SK-N-SH treated with all-trans-retinoic acid at 6 μM for 48 hours (cell line): ENCODE measurements at regions not wholly inside any gene's neighbourhood (a gene's known extent, or its start where the extent isn't known, plus 50 kb on each side); places are given as distances from the start of the nearest gene placed in this dataset.

Experiments used
- ARNTL ChIP-seq: fragments of 450-650 bp; formaldehyde crosslinking; IDR thresholded peaks from 2 replicates; pipeline ENCODE4 v1.5.0; 2020; ENCODE audit warnings: low read depth, mild to moderate bottlenecking, moderate library complexity, borderline replicate concordance
- BACH2 ChIP-seq: fragments of 250-450 bp; sonication (Bioruptor Pico); IDR thresholded peaks from 2 replicates; pipeline ENCODE4 v1.9.0; 2021; ENCODE audit warnings: mild to moderate bottlenecking, borderline replicate concordance
- ESRRG ChIP-seq: fragments of 250-450 bp; sonication (Bioruptor Pico); IDR thresholded peaks from 2 replicates; pipeline ENCODE4 v1.6.1; 2021; ENCODE audit warnings: mild to moderate bottlenecking
- OSR1 ChIP-seq: fragments of 250-450 bp; sonication (Bioruptor Pico); IDR thresholded peaks from 2 replicates; pipeline ENCODE4 v1.8.0; 2022; ENCODE audit warnings: moderate library complexity, mild to moderate bottlenecking, inconsistent platforms
- RARB ChIP-seq: fragments of 250-450 bp; sonication (Bioruptor Pico); IDR thresholded peaks from 2 replicates; pipeline ENCODE4 v1.8.0; 2021; ENCODE audit warnings: mild to moderate bottlenecking, moderate library complexity
- SNAI2 ChIP-seq: fragments of 250-450 bp; sonication (Bioruptor Pico); IDR thresholded peaks from 2 replicates; pipeline ENCODE4 v1.5.0; 2020; ENCODE audit warnings: mild to moderate bottlenecking, moderate library complexity
- TOX ChIP-seq: fragments of 250-450 bp; sonication (Bioruptor Pico); IDR thresholded peaks from 2 replicates; pipeline ENCODE4 v1.8.0; 2021; ENCODE audit warnings: mild to moderate bottlenecking, moderate library complexity, borderline replicate concordance
- TSHZ2 ChIP-seq: fragments of 250-450 bp; sonication (Bioruptor Pico); IDR thresholded peaks from 2 replicates; pipeline ENCODE4 v1.5.0; 2020; ENCODE audit warnings: mild to moderate bottlenecking, moderate library complexity
- ZFP3 ChIP-seq: fragments of 250-450 bp; sonication (Bioruptor Pico); IDR thresholded peaks from 2 replicates; pipeline ENCODE4 v1.5.0; 2020; ENCODE audit warnings: mild to moderate bottlenecking, moderate library complexity
- ZFP30 ChIP-seq: fragments of 450-650 bp; formaldehyde crosslinking; IDR thresholded peaks from 2 replicates; pipeline ENCODE4 v1.5.0; 2022; ENCODE audit warnings: mild to moderate bottlenecking, moderate library complexity
- ZNF70 ChIP-seq: fragments of 450-650 bp; formaldehyde crosslinking; IDR thresholded peaks from 2 replicates; pipeline ENCODE4 v1.5.0; 2020; ENCODE audit warnings: mild to moderate bottlenecking, moderate library complexity
- ZNF8 ChIP-seq: fragments of 450-650 bp; formaldehyde crosslinking; IDR thresholded peaks from 2 replicates; pipeline ENCODE4 v1.5.0; 2020; ENCODE audit warnings: mild to moderate bottlenecking, moderate library complexity
- TF ChIP-seq, protein P1 (sequence below): fragments of 250-450 bp; sonication (Bioruptor Pico); IDR thresholded peaks from 2 replicates; pipeline ENCODE4 v1.8.0; 2020; ENCODE audit warnings: mild to moderate bottlenecking, moderate library complexity, borderline replicate concordance
- TF ChIP-seq, protein P2 (sequence below): fragments of 250-450 bp; sonication (Bioruptor Pico); IDR thresholded peaks from 2 replicates; pipeline ENCODE4 v1.5.1; 2020; ENCODE audit warnings: low read depth, mild to moderate bottlenecking, moderate library complexity

DNA sequence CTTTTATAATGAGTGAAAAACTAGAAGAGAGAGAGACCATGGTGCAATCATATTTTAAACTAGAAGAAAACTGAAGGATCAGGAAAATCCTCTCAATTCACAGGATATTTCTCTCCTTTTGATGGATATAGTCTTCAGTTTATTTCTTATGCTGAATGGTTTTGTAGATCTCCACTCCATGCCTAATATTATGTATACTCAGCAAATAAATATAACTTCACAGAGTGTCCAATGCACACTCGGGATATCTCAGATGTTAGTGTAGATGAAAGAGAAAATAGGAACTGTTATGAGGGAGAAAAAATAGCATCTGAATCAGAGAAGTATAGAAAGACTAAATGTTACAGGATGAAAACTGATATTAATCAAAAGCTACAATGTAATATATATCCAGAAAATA lies 1324.5 kb upstream of the PIK3C3 start:
- TF ChIP-seq, protein P1, sequence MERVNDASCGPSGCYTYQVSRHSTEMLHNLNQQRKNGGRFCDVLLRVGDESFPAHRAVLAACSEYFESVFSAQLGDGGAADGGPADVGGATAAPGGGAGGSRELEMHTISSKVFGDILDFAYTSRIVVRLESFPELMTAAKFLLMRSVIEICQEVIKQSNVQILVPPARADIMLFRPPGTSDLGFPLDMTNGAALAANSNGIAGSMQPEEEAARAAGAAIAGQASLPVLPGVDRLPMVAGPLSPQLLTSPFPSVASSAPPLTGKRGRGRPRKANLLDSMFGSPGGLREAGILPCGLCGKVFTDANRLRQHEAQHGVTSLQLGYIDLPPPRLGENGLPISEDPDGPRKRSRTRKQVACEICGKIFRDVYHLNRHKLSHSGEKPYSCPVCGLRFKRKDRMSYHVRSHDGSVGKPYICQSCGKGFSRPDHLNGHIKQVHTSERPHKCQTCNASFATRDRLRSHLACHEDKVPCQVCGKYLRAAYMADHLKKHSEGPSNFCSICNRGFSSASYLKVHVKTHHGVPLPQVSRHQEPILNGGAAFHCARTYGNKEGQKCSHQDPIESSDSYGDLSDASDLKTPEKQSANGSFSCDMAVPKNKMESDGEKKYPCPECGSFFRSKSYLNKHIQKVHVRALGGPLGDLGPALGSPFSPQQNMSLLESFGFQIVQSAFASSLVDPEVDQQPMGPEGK (CRISPR knock-in tag), result no peak
- TF ChIP-seq OSR1 (CRISPR knock-in tag) (no peak), ZFP3 (CRISPR knock-in tag) (no peak), SNAI2 (no peak), BACH2 (no peak), ZFP30 (CRISPR knock-in tag) (no peak), RARB (CRISPR knock-in tag) (no peak), ZNF8 (CRISPR knock-in tag) (no peak), ARNTL (CRISPR knock-in tag) (no peak), ESRRG (CRISPR knock-in tag) (no peak), ZNF70 (CRISPR knock-in tag) (no peak), TOX (CRISPR knock-in tag) (no peak), TSHZ2 (no peak)
- TF ChIP-seq, protein P2, sequence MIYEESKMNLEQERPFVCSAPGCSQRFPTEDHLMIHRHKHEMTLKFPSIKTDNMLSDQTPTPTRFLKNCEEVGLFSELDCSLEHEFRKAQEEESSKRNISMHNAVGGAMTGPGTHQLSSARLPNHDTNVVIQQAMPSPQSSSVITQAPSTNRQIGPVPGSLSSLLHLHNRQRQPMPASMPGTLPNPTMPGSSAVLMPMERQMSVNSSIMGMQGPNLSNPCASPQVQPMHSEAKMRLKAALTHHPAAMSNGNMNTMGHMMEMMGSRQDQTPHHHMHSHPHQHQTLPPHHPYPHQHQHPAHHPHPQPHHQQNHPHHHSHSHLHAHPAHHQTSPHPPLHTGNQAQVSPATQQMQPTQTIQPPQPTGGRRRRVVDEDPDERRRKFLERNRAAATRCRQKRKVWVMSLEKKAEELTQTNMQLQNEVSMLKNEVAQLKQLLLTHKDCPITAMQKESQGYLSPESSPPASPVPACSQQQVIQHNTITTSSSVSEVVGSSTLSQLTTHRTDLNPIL (CRISPR knock-in tag), result no peak
